Cardiac fibroblast (primary cell): ENCODE measurements at regions not wholly inside any gene's neighbourhood (a gene's known extent, or its start where the extent isn't known, plus 50 kb on each side); places are given as distances from the start of the nearest gene placed in this dataset.
A peak's percentile ranks its signal among the peaks of the same experiment; 100 is the strongest.

Experiments used
- DNase-seq, 2 donors: peaks; one replicate each; pipeline versions ENCODE4 v3.0.0 to v3.0.0-alpha.2; 2010; ENCODE audit warnings: low read depth in 2 of 2
- H3K4me3 ChIP-seq, 2 donors: replicated peaks in 1 of 2; 1 replicate in 1 of 2; 2 replicates in 1 of 2; pipeline ENCODE4 v1.5.1; 2011; ENCODE audit warnings: low read depth in 2 of 2, low read length in 2 of 2, mild to moderate bottlenecking in 2 of 2, moderate library complexity in 1 of 2
- CTCF ChIP-seq: IDR thresholded peaks from one replicate; pipeline ENCODE4 v1.5.1; 2011; ENCODE audit warnings: low read depth, mild to moderate bottlenecking, low read length, inconsistent platforms

GRCh38 chr10:28418069-28418468 lies 114.8 kb upstream of the WAC start:
- no peak overlapping the region for H3K4me3 ChIP-seq
- no peak for DNase-seq
- no peak for TF ChIP-seq CTCF

GRCh38 chr10:28425422-28425821 lies 107.5 kb upstream of the WAC start:
- TF ChIP-seq CTCF, result no peak
- peak in 1 of 2 donors; percentile 54 for DNase-seq
- no peak overlapping the region for H3K4me3 ChIP-seq

- TF ChIP-seq CTCF, result no peak
- no peak overlapping the region for H3K4me3 ChIP-seq
- DNase-seq, result no peak
Measured at GRCh38 chr10:28426392-28427159, 106.3 kb upstream of the WAC start.

- TF ChIP-seq CTCF, result no peak
- DNase-seq, result no peak
- no peak overlapping the region for H3K4me3 ChIP-seq
Measured at GRCh38 chr10:28427376-28427775, 105.5 kb upstream of the WAC start.

- no peak for TF ChIP-seq CTCF
- DNase-seq, result no peak
- H3K4me3 ChIP-seq, result no peak overlapping the region
Measured at GRCh38 chr10:28429045-28429444, 103.9 kb upstream of the WAC start.

- no peak for TF ChIP-seq CTCF
- no peak overlapping the region for H3K4me3 ChIP-seq
- DNase-seq, result peak; percentile 6 to 26
Measured at GRCh38 chr10:28429573-28430216, 103.2 kb upstream of the WAC start.

- no peak for TF ChIP-seq CTCF
- no peak for DNase-seq
- no peak overlapping the region for H3K4me3 ChIP-seq
Measured at GRCh38 chr10:28431139-28431538, 101.8 kb upstream of the WAC start.
